NCI-H2029 (cell line): ENCODE measurements at regions not wholly inside any gene's neighbourhood (a gene's known extent, or its start where the extent isn't known, plus 50 kb on each side); places are given as distances from the start of the nearest gene placed in this dataset.

ENCODE experiments used
- DNase-seq: peaks from one replicate; lab custom pipeline; 2025; lab: John Stamatoyannopoulos, UW

DNA sequence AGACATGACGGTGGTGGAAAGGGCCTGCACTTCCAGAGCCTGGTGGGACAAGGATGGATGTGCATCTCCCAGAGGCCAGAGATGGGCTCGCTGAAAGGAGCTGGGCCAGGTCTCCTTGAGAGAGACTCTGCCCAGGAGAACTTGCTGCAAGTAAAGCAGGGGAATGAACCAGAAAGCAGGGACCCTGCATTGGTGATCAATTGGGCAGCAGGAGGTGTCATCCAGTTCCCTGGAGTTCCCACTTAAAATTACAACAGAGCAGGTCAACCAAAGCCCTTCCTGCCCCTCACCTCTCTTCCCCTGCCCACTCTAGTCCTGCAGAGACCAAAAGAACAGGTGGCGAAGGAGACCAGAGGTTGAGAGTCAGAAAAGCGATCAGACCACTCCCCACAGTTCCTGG lies 69.7 kb upstream of the CAB39 start:
- no peak for DNase-seq

DNA sequence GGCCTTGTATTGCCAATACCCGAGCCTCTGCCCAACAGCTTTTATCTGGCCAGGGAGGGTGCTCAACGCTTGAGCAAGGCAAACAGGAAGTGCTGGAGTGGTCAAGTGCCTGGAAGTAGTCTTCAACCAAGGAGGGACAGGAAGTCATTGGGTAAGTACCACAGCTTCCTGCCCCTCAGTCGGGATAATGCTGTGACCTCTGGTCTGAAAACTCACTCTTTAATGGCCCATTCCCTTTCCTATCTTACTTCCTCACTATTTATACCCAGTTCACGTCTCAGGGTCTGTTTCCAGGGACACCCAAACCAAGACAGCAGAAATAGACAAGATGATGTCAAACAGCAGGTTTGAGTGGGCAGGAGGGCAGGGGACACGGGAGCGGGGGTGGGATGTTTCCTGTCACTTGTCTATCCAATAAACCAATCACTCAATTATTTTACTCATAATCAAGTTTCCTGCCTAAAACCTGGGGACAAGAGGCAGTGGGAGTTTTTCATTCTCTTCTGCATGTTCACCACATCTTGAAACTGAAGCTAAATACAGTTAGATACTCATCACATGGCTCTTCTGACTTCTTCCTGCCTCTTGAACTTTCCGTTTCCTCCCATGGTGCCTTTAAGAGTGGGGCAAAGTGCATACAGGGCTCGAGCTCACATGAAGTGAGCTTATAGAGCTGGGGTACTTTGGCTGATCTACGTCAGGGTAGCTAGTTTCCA lies 68.9 kb upstream of the CAB39 start:
- peak; percentile 71 for DNase-seq

DNA sequence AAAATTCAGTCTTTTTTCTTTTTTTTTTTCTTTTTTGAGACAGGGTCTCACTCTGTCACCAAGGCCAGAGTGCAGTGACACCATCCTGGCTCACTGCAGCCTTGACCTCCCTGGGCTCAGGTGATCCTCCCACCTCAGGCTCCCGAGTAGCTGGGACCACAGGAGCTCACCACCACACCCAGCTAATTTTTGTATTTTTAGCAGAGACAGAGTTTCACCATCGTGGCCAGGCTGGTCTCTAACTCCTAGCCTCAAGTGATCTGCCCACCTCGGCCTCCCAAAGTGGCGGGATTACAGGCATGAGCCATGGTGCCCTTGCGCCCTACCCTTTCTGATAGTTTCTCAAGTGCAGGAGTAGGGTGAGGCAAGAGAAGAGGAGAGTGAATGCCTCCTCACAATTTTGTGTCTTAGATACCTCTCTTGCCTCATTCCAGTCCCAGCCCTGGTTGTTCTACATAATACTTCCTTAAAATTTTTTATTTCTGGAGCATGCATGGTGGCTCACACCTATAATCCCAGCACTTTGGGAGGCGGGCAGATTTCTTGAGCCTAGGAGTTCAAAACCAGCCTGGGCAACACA lies 68.2 kb upstream of the CAB39 start:
- no peak for DNase-seq

DNA sequence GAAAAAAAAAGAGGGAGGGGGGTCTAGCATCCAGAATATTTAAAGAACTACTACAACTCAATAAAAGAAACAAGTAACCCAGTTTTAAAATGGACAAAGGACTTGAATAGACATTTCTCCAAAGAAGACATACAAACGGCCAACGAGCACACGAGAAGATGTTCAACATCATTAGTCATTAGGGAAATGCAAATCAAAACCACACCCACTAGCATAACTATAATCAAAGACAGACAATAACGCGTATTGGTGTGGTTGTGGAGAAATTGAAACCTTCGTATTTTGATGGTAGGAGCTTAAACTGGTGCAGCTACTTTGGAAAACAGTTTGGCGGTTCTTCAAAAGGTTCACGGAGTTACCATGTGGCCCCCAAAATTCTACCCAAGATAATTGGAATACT lies 64.3 kb upstream of the CAB39 start:
- DNase-seq: no peak

DNA sequence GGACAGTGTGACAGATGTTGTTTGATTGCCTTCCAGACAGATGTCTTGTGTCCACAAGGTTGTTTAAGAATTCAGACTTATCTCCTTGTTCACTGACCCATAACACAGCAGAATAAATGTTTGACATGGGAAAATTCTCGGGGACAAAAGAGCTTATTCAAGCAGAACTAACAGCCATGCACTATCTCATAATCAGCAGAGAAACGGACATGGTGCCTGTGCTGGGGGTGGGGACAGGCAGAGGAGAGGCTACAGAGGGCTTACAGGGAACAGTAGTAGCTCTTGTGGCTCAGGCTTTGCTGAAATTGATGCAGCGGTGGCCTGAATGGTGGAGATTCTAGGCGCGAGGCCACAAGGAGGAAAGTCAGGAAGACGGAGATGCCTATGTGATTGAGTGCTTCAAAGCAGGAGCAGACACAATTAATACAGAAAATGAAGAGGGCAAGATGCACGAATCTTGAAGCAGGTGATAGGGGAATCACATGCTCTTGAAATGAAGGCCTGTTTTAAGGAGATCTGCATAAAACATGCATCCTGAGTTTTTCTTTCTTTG lies 62.0 kb upstream of the CAB39 start:
- DNase-seq: peak; percentile 52

DNA sequence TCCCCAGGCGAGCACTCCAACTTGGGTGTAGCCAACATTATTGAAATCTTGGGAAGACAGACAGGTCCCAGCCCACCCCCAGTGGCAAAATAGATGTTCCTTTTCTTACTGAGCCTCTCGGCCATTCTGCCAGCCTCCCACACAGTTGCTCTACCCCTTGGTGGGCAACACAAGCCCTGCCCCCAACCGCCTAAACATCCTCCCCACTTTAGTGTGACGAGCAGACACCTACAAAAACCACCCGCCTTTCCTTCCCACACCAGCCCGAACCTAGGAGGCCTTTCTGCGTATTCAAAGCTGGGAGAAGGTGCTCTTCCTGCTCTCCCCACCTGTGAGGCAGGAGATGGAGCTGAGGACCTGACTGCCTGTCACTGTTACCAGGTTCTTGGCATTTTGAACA lies 58.6 kb upstream of the CAB39 start:
- no peak for DNase-seq

GRCh38 chr2:230657462-230657861 lies 55.2 kb upstream of the CAB39 start:
- no peak for DNase-seq

- DNase-seq: no peak
Observed at GRCh38 chr2:230657906-230658305, 54.7 kb upstream of the CAB39 start.

- no peak for DNase-seq
Observed at GRCh38 chr2:230658577-230658876, 54.1 kb upstream of the CAB39 start.

DNA sequence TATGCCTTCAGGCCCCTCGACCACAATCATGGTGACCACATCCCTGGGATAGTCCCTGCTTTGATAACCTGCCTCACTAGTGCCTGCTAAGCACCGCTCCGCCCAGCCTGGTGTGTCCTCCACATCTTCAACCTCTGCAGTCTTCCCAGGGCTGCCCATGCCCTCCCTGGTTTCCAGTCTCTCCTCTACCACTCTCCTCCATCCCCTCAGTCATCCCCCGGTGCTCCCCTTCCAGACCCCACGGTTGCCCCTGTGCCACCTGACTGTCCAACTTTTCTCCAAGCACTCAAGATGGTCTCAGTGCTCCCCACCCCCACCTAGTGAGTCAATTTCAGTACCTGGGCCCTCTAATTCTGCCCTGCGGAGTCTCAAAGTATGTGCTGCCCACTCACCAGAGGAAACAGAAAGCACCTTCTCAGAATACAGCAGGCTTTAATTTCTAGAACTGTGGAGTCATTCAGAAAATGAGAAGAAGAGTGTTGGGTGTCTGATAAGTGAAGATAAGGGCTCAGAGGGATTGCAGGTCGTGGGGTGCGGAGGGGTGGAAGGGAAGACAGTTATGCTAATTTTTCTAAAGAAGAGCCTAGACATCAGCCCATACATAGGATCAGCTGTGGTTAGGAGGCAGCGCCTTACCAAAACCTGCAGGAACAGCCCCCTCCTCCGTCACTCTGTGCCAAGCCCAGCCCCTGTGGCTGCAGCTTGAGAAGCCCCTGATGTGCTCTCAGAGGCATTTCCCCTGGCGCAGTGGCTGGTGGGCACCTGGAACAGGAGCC lies 53.6 kb upstream of the CAB39 start:
- no peak for DNase-seq

GRCh38 chr2:230660294-230661060 lies 52.2 kb upstream of the CAB39 start:
- no peak for DNase-seq

GRCh38 chr2:230661072-230661957 lies 51.3 kb upstream of the CAB39 start:
- DNase-seq: no peak
